Sigmoid colon (tissue), 4 donors: ENCODE measurements at regions not wholly inside any gene's neighbourhood (a gene's known extent, or its start where the extent isn't known, plus 50 kb on each side); places are given as distances from the start of the nearest gene placed in this dataset.

Experiments
- CTCF ChIP-seq, 4 experiments: fragments of 450-650 bp in 3 of 4; fragments of 200-600 bp in 1 of 4; IDR thresholded peaks; one replicate each; pipeline ENCODE4 v1.5.1; 2016 to 2019; ENCODE audit warnings: antibody characterized with exemption in 4 of 4, mild to moderate bottlenecking in 3 of 4, moderate library complexity in 2 of 4
- EP300 ChIP-seq, 4 donors: sonication (generic); formaldehyde crosslinking; IDR thresholded peaks; one replicate each; pipeline ENCODE4 v1.6.1; 2017; ENCODE audit warnings: antibody characterized with exemption in 4 of 4
- POLR2A ChIP-seq, 2 donors: fragments of 450-650 bp; IDR thresholded peaks; one replicate each; pipeline ENCODE4 v1.6.1; 2016; ENCODE audit warnings: antibody characterized with exemption in 2 of 2, mild to moderate bottlenecking in 2 of 2, moderate library complexity in 2 of 2
- POLR2AphosphoS5 ChIP-seq, 4 donors: sonication (generic); formaldehyde crosslinking; IDR thresholded peaks; one replicate each; pipeline ENCODE4 v1.6.1; 2017; ENCODE audit warnings: antibody characterized with exemption in 4 of 4

DNA sequence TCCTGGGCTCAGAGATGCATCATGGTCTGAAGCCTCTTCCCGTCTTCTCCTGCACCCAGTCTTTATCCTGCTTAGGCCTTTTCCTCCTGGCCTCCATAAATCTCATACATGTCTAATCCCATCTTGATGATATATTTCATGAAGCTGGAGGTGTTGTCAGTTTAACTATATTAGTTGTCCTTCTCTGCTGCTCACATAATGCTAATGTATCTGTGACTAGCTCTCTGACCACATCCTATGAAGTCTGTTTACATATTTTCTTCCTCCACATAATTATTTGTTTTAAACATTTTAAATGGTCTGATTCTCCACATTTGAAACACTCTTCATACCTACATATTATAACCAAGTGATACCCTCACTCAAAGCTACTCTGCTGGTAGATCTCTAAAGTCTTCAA lies 315.2 kb upstream of the RND3 start:
- TF ChIP-seq POLR2AphosphoS5 (IDR thresholded peaks at IDR 0.05) (no peak), CTCF (IDR thresholded peaks at IDR 0.05) (no peak), EP300 (IDR thresholded peaks at IDR 0.05) (no peak), POLR2A (IDR thresholded peaks at IDR 0.05) (no peak)
